ENCODE measurements at regions not wholly inside any gene's neighbourhood (a gene's known extent, or its start where the extent isn't known, plus 50 kb on each side); places are given as distances from the start of the nearest gene placed in this dataset.

DNA sequence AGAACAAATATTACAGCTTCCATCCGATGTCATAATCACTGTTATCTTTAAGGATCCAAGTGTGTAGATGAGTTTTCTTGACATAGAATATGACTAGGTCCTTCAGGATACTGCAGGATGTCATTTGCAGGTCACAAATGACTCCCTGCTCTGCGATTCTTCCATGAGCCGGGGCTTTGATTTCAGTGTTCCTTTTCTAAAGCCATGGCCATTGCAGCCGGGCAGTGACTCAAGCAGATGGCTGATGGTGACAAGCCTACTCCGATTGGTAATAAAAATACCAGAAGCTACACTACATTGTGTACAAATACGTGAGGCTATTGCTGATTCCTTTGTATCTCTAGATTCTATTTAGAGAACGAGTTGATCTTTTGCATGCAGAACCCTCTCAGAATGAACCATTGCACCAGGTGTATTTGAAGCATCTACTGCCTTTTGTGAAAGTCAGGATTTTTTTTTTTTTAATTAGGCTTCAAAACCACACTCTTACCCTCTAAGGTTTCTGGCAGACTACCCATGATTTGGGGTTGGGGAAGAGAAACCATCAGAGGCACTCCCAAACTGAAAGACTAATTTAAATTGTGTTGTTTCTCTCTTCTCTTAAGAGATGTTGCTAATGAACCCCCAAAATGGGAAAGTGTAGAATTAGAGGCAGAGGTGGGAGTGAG lies 271.0 kb upstream of the ADRA1B start:
- no peaks in the 10 kb centered on the region for H3K4me1 ChIP-seq (replicated peaks)
- intact Hi-C loops (cut with DNase I): no loop called here
- no peaks in the 10 kb centered on the region for H3K36me3 ChIP-seq
- no peak overlapping the region for H3K27ac ChIP-seq
- H3K4me3 ChIP-seq: no peak overlapping the region
- 29% methylated on average over 7 of the region's 7 CpGs for whole genome bisulfite sequencing
- TF ChIP-seq, protein P1, sequence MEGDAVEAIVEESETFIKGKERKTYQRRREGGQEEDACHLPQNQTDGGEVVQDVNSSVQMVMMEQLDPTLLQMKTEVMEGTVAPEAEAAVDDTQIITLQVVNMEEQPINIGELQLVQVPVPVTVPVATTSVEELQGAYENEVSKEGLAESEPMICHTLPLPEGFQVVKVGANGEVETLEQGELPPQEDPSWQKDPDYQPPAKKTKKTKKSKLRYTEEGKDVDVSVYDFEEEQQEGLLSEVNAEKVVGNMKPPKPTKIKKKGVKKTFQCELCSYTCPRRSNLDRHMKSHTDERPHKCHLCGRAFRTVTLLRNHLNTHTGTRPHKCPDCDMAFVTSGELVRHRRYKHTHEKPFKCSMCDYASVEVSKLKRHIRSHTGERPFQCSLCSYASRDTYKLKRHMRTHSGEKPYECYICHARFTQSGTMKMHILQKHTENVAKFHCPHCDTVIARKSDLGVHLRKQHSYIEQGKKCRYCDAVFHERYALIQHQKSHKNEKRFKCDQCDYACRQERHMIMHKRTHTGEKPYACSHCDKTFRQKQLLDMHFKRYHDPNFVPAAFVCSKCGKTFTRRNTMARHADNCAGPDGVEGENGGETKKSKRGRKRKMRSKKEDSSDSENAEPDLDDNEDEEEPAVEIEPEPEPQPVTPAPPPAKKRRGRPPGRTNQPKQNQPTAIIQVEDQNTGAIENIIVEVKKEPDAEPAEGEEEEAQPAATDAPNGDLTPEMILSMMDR (IDR thresholded peaks at IDR 0.05): no peak
- TF ChIP-seq POLR2A (IDR thresholded peaks at IDR 0.05) (no peak), POLR2AphosphoS5 (IDR thresholded peaks at IDR 0.05) (no peak)
- DNase-seq (ENCODE audit: low spot score): no peak
- H3K9me3 ChIP-seq: no peaks in the 10 kb centered on the region
- no peaks in the 10 kb centered on the region for H3K27me3 ChIP-seq (replicated peaks; ENCODE audit: insufficient read depth)

DNA sequence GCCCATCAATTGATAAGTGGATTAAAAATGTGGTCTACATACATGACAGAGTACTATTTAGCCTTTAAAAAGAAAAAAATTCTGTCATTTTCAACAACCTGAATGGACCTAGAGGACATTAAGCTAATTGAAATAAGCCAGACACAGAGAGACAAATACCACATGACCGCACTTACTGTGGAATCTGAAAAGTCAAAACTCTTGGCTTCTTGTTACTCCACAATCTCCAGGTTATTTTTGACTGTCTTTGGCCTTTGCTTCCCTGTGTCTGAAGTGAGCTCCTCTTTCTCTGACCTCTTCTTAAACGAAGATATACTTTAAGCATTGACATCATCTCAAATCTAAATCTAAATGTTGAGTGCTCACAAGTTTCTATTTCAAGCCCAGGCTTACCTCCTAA lies 265.5 kb upstream of the ADRA1B start:
- no peaks in the 10 kb centered on the region for H3K9me3 ChIP-seq
- 87% methylated on average over 2 of the region's 2 CpGs for WGBS
- intact Hi-C loops (cut with DNase I): no loop called here
- no peak for DNase-seq (ENCODE audit: low spot score)
- H3K27me3 ChIP-seq (replicated peaks; ENCODE audit: insufficient read depth): no peaks in the 10 kb centered on the region
- no peak for TF ChIP-seq POLR2AphosphoS5 (IDR thresholded peaks at IDR 0.05)
- TF ChIP-seq, protein P1 (IDR thresholded peaks at IDR 0.05): no peak
- TF ChIP-seq POLR2A (IDR thresholded peaks at IDR 0.05): no peak
- no peaks in the 10 kb centered on the region for H3K4me1 ChIP-seq (replicated peaks)
- no peaks in the 10 kb centered on the region for H3K36me3 ChIP-seq
- no peak overlapping the region for H3K27ac ChIP-seq
- no peak overlapping the region for H3K4me3 ChIP-seq

DNA sequence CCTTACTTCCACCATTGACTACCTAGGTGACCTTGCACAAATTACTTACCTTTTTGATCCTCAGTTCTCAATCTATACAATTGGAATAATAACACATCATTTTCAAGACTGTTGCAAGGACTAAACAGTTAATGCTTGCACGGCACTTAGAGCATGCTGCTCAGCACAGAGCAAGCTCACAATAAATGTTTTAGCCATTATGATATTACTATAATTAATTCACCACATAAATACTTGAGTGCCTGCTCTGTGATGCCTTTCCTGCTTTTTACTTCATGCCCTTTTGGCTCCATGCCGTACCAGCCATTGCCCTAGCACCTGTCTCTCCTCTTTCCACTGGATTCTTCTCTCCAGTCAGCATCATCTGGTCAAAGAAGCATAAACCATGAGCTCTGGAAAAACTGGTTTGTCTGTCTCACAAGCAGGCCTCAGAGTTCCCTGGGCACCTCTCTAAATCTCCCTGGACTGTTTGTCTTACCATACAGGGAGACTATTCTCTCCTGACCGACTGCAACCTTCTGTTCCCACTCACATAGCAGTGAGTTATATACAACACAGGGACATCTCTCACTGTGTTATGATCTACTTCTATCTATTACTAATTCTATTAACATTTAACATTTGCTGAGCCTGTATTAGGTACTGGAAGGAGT lies 260.4 kb upstream of the ADRA1B start:
- Histone ChIP-seq H3K9me3 (no peaks in the 10 kb centered on the region), H3K4me1 (replicated peaks) (no peaks in the 10 kb centered on the region), H3K27me3 (replicated peaks; ENCODE audit: insufficient read depth) (no peaks in the 10 kb centered on the region), H3K4me3 (no peak overlapping the region), H3K27ac (no peak overlapping the region), H3K36me3 (no peaks in the 10 kb centered on the region)
- no peak for DNase-seq (ENCODE audit: low spot score)
- peak; percentile 38 for TF ChIP-seq POLR2AphosphoS5 (IDR thresholded peaks at IDR 0.05)
- TF ChIP-seq, protein P1 (IDR thresholded peaks at IDR 0.05): no peak
- TF ChIP-seq POLR2A (IDR thresholded peaks at IDR 0.05): no peak
- 28% methylated on average over 3 of the region's 3 CpGs for WGBS
- intact Hi-C loops (cut with DNase I): no loop called here

DNA sequence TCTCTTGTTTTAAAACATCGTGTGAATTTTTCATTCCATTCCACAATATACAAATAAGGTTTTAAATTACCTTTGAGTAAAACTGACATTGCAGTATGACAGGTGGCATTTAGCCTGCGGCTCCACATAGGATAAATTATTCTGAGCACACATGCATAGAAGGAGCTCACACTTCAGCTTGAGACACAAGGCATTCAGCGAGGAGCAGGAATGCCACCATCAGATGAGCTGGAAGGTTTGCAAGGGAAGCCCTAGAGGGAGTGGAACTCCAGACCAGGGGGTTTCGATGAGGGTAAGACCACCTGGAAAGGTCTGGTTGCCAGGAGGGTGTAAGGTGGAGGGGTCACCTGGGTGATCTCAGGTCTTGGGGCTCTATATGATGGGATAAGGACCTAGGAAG lies 259.0 kb upstream of the ADRA1B start:
- WGBS: 61% methylated on average over 4 of the region's 4 CpGs

More for the DNA sequence above, 259.0 kb upstream of the ADRA1B start:
- Histone ChIP-seq H3K4me1 (replicated peaks) (no peaks in the 10 kb centered on the region), H3K4me3 (no peak overlapping the region), H3K36me3 (no peaks in the 10 kb centered on the region), H3K9me3 (no peaks in the 10 kb centered on the region), H3K27me3 (replicated peaks; ENCODE audit: insufficient read depth) (no peaks in the 10 kb centered on the region), H3K27ac (no peak overlapping the region)
- TF ChIP-seq, protein P1 (IDR thresholded peaks at IDR 0.05): no peak
- TF ChIP-seq POLR2AphosphoS5 (IDR thresholded peaks at IDR 0.05): no peak
- no peak for TF ChIP-seq POLR2A (IDR thresholded peaks at IDR 0.05)
- intact Hi-C loops (cut with DNase I): no loop called here
- DNase-seq (ENCODE audit: low spot score): no peak
